Kidney capillary endothelial cell (primary cell): ENCODE measurements at regions not wholly inside any gene's neighbourhood (a gene's known extent, or its start where the extent isn't known, plus 50 kb on each side); places are given as distances from the start of the nearest gene placed in this dataset.
"Not testable (repeated sequence)": the region's sequence is repeated elsewhere in the genome, so short reads cannot be mapped to it uniquely, and the experiment has no call there.

Source experiments
- DNase-seq: peaks from one replicate; pipeline ENCODE4 v3.0.0-alpha.2; 2018; ENCODE audit warnings: low spot score

DNA sequence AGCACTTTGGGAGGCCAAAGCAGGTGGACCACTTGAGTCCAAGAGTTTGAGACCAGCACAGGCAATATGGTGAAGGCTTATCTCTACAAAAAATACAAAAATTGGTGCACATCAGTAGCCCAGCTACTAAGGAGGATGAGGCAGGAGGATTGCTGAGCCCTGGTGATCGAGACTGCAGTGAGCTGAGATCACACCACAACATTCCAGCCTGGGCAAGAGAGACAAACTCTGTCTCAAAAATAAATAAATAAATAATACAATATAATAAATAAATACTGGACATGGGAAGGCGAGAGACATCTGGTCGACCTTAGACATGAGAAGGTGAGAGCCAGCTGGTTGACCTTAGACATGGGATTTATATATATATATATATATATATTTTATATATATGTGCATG lies 119.8 kb upstream of the SLC38A4 start:
- DNase-seq = no peak

DNA sequence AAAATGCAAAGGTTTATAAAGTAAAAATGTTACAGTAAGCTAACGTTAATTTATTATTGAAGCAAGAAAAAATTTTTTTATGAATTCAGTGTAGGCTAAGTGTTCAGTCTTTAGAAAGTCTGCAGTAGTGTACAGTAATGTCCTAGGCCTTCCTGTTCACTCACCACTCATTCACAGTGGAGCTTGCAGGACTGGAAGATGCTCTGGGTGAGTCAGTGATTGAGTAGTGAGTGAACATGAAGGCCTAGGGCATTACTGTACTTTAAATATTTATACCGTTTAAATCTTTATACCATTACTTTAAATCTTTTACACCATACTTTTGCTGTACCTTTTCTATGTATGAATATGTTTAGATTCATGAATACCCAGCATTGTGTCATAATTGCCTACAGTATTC lies 120.3 kb upstream of the SLC38A4 start:
- DNase-seq = no peak

DNA sequence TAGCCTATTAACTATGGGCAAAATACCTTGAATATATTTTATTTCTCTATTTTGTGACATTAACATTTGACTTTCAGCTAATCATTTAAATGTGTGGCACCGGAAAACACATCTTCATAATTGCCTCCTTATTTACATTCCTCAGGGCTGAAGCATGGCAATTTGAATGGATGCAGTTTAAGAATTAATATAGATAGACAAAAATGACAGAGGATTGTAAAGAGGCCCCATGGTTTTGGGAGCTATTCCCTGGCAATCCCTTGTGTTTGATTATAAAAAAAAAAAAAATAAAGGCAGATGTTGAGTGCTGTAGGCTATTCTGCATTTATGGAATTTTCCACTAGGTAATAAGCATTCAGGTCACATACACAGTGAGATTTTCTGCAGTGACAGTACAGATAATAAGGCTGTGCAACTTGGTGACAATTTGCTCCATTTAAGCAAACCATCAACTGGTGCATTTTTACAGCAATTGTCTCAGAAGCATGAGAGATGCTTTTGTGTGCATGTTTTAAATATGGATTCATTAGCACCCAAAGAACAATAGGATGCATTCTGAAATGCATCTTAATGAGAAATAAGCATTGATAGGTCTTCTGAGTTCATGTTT lies 123.2 kb upstream of the SLC38A4 start:
- DNase-seq = no peak

DNA sequence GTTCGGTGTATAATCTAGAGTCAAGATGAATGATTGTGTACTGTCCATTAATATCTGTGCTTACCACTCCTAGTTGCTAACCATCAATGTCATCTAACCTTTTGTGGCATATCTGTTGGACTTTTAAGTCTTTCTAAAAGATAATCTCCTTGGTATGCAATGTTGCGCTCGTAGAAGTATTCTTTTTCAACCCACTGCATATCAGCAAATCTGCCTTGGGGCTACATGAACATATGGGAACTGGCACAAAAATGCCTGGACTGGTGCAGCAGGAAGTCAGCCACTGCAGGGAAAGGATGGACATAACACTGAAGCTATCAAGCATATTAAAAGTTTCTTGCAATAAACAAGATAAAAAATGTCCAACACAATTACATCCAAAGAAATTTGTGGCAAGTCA lies 124.3 kb upstream of the SLC38A4 start:
- DNase-seq = no peak

DNA sequence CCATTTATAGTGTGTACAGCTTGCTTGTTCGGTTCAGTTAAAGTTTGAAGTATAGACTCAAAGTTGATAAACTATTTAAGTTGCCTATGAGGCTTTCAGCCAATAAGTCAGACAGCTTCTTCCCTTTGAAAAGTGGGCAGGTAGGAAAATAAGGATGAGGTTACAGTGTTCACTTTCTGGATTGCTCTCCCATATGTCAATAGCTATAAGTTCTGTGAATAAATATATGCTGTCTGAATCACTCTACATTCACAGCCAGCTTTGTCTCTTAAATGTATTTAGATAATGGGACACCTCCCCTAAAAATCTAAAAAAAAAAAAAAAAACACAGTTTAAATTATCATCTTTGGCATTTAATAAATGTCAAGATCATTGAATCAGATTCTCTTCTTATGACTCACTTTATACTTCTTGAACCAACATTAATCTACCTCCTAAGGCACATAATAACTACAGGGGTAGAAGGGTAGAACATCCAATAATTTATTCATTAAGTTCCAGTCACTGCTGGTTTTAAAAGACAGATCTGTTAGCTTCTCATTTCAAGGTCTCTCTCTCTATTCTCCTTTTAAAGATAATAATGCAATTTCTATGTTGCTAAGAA lies 126.4 kb upstream of the PCED1B start:
- DNase-seq = no peak

DNA sequence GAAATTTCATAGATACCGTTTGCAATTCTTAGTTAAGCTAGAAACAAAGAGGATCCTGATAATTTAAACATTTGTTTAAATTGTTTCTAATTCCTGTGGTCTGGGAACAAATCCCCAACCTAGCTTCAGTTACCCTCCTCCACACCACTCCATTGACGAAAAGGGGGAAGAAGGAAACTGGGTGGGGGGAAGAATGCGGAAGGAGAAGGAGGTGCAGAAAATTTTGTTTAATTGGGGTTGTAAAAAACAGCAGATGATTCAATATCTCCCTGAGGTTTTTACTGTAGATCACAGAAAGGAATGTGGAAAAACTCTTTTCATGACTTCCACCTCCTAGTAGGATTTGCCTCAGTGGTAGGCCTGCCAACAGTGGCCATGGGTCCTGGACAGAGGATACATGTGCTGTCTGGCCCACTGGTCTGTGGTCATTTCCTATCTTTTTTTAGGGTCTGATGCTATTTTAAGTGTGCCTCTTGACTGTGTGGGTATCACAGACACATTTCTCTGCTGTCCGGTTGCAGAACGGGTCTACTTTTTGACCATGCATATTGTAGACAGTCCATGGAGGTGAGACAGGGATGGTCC lies 122.9 kb upstream of the PCED1B start:
- DNase-seq = no peak

DNA sequence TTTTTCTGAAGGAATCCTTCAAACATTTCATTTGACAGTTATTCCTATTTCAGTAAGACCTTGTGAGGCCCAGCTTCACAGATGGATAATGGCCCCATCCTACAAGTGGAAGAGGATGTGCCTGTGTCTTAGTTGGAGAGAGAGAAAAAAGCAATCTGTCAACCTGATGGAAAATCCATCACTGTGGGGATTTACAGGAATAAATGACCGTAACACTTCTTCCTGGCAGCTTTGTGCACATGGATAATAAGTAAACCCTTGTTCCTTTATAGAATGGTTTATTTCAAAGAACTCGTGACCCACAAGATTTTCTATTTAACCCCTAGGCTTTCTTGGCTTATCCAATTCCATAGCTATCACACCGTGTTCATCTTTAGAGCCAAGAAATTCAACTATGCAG lies 121.4 kb upstream of the PCED1B start:
- DNase-seq = no peak

DNA sequence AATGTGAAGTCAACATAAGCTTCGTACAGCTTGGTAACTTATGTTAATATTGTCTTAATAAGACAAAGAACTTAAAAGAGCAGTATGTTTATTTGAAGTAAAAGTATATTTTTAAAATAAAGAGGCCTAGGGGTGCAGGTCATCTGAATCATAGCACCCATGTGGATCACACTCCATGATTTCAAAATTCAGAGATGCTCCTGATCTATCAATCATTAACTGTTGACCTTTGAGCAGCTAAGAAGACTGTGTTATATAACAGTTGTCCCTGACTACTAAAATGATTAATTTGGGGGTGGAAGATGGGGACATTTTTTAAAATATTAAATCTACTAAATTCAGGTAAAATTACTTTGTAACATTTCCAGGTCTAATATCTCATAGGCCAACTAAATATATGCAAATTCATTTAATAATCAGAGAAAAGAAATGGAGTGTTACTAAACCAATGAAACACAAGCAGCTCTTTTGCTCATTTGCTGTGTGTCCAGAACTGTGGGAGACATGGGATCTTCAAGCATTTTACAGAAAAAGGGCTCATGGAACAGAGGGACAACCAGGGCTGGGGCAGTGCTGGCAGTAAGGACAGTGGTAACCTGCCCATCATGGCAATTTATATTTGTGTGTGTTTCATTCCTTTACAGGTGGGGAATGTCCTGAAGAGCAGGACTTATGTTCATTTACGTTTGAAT lies 120.7 kb upstream of the PCED1B start:
- no peak for DNase-seq

DNA sequence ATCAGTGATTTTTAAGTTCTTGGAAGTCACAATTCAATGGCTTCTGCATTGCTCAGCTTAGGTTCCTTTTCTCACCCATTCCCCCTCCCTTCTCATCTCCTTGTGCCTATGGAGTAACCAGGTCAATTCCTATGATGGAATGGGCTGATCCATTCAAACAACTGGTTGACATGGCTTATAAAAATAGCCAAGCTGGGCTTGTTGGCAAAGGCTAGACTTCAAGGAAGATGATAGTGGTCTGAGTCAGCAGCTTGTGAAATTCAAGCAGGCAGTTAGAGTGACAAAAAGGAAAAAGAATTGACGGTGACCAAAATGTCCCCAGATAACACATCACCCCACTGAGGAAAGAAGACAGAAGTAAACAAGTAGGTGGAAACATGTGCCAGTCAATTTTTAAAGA lies 119.9 kb upstream of the PCED1B start:
- peak; percentile 92 for DNase-seq

DNA sequence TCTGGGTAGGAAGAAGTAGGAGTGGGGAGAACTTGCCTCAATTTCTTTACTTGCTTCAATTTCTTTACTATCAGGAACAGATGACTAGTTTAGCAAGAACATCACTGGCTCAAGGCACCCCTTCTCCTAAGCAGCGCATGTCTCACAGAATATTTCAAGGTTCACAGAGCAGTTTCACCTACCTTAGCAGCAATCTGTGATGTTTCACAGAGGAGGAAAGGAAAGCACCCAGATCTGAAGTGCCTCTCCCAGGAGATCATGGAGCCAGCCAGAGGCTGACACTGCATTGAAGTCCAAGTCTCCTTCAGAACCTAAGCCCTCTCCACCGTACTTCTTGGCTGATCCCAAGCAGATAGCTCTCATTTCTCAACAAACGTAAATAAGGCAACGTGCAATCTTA lies 118.7 kb upstream of the PCED1B start:
- no peak for DNase-seq

DNA sequence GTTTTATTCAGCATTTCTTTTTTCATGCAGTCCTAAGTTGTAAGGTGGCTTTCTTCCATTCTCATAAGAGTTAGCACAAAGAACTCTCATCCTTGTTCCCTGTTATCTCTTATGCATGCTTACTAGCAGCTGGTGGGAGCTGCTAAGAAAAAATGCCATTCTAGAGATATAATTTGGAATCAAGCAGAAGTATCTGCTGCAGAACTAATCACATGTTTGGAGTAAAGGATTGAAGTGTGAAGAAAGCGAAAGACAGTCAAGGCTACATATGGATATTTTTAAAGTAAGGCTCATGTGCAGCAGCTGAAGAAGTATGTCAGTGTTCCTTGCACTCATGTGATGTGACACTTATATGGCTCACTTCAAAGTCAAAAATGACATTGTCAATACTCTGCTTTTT lies 116.2 kb upstream of the PCED1B start:
- DNase-seq = no peak

DNA sequence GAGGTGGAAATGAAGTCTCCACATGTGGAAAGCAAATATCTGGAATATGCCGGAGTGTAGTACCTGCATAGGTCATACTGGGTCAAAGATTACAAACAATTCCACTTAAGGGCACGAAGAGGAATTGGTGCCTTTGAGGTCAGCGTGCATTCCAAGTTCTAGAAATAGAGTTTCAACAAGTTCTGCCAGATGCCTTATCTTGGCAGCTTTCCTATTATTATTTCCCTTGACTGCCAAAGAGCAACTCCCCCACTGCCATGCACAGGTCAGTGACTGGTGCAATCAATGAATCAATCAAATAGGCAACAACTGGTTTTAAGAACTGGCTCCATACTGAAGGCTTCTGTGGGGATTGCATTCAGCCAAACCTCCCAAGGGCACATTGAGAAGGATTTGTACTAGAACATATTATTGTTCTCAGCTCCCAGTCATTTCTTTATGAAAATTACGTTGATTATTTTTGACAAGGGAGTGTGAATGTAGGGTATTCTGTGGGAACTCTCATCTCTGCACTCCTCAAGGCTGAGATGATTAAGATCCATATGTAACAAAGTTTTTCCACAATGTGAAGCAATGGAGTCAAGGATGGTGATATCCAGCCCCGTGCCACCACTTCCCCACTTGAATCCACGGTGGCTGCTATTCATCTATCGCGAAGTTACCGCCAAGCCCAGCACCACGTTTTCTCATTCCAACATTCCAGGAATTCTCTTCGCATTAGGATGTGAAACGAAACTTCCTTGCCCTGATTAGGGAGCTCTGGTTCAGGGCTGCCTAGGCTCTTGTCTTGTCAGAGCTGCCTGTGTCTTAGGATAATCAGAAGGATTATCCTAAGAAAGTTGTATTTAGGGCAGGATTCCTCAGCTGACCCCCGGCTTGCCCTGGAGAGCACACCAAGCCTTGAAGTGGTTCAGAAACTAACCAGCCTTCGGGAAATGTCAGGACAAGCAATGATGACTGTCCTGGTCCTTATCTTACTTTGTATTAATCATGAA lies 115.1 kb upstream of the PCED1B start:
- no peak for DNase-seq

DNA sequence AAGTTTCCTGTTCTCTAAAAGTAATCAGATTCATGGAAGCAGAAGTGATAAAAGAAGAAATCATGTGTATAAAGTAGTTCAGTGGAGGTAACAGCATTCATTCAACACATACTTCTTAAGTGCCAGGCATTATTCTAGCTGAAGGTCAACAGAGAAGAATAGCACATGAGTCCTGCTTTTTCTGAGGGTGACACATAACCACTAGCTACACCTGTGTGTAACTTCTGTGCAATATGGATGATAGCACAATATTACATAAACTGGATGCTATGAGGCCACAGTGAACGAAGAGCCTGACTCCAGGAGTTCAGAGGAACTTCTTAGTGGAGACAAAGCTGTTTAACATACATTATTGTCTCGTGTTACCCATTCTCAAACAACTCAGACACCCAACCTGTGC lies 114.3 kb upstream of the PCED1B start:
- no peak for DNase-seq

DNA sequence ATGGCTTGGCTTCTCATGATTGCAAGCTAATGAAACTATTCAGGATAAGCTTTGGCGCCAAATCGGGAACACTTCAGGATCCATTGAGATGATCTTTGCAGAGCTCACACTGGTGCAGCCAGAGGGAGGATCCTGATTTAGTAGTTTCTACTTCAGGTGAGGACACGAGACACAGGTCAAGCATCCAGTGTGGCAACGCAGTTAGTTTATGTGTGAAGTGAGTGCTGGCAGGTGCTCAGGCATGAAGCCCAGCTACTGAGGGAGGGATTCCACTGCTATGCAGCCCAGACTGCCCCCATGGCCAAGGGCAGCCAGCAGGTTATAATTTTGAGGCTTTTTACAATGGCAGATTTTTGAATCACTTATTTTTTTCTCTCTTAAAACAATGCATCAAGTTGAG lies 113.5 kb upstream of the PCED1B start:
- no peak for DNase-seq

DNA sequence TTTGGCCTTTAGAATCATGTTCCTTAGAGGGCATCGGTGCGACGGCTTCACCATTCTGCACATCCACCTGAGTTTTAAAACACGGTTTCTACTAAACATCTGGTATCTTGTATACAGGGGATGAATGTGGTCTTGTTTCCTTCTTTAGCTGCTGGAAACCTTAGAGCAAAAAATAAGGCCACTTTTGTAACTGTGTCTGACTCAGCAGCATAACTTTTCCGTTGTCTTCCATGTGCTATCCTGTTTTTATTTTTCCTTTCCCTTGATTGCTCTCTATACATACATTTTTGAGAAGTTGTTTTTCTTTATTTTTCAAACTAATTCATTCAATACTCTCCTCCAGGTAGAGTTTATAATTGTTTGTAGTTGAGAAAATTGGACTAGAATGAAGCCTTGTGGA lies 108.8 kb upstream of the PCED1B start:
- DNase-seq = no peak

DNA sequence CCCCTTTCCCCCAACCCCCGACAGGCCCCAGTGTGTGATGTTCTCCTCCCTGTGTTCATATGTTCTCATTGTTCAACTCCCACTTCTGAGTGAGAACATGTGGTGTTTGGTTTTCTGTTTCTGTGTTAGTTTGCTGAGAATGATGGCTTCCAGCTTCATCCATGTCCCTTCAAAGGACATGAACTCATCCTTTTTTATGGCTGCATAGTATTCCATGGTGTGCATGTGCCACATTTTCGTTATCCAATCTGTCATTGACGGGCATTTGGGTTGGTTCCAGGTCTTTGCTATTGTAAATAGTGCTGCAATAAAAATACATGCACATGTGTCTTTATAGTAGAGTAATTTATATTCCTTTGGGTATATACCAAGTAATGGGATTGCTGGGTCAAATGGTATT lies 105.5 kb upstream of the PCED1B start:
- DNase-seq = not testable (repeated sequence)

DNA sequence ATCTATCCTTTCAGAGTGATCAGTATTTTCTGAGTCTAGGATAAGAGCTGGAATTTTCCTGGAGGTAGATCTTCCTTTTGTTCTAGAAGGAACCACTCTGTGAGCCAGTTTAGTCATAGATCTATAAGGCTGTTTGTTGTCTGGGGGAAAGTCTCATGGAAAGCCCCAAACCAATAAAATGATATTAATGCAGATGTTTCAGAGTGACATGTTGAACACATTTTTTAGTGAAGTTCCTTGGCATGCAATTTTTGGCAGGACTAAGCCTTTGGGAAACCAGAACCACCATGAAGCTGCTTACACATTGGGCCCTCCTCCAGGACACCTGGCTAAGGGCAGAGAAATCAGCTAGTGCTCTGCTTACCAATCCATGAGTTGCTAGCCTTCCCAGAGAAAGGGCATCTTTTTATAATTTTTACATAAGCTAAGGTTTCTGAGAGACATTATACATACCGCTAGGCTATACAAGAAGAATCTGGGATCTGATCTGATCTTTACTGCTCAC lies 101.5 kb upstream of the PCED1B start:
- DNase-seq = no peak

DNA sequence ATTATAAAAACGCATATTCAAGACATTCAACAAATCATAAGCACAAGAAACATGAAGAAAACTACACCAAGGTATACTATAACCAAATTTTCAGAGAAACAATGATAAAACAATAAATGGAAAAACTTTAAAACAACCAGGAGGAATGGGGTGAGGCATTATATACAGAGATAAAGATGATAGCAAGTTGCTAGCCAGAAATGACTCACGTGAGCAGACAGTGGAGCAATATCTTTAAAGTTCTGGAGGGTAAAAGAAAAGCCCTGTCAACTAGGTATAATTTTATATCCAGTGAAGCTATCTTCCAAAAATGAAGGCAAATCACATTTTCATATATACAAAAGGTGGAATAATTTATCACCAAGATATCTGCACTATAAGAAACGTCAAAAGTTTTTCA lies 97.8 kb upstream of the PCED1B start:
- DNase-seq = no peak

DNA sequence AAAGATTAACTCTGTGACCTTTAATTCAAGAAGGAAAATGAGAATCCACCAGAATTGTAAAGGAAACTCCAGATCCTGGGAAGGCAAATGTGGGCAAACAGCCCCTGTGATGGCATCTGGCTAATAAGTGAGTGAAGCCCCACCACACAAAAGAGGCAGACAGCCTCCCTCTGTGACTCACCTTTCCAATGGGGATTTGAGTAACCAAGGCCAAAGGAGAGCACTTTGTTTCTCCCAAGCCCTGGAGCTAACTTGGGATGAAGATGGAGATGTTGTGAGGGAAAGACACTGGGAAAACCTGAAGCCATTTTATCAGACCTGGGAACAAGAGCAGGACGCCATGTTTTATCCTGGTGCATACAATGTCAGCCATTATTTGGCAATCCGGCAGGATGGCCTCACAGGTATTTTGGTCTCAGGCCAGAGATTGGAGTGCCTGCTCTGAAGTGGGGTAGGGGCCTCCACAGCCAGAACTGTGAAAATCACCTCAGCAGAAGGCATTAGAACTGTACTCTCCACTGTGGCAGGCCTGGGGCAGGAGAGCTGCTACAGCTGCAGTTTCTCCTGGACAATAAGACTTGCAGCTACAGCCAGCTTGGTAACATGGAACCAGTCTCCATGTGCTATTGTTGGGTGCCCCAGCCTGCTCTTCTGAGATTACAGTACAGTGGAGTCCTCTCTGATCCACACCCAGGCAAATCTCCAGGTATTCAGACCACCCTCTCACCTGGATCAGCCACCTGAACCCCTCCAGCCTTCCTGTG lies 96.6 kb upstream of the PCED1B start:
- DNase-seq = no peak

DNA sequence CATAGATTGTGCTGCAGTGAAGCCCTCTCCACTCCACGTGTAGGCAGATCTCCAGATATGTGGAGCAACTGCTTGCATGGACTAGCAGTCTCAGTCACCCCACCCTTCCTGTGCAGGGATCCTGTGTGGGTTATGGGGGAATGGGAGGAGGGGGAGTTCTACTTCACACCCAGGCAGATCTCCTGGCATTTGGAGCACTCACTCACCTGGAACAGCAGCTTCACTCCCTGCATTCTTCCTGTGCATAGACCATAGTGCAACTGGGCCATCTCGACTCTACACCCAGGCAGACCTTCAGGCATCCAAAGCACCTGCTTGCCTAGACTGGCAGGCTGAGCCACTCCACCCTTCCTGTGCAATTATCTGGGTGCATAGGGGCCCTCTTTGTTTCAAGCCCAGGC lies 96.0 kb upstream of the PCED1B start:
- no peak for DNase-seq
